DND-41 (cell line): ENCODE measurements at regions not wholly inside any gene's neighbourhood (a gene's known extent, or its start where the extent isn't known, plus 50 kb on each side); places are given as distances from the start of the nearest gene placed in this dataset.

Experiments
- ATAC-seq: fragments of 200-7000 bp; cut with Tn5 transposase; 3 replicates; pipeline ENCODE4 v1.9.1; 2021; ENCODE audit warnings: low read depth; ENCODE audit not compliant: insufficient read depth
- DNase-seq: peaks from one replicate; pipeline ENCODE4 v3.0.0-alpha.2; 2020
- H2AFZ ChIP-seq: 2 replicates; pipeline ENCODE4 v1.6.0; 2012; ENCODE audit warnings: low read depth, low read length
- H3K27ac ChIP-seq: 2 replicates; pipeline ENCODE4 v1.5.1; 2012; ENCODE audit warnings: low read length, inconsistent platforms
- H3K27me3 ChIP-seq: fragments of 200-600 bp; sonication (generic); 2 replicates; pipeline ENCODE4 v1.6.0; 2012; ENCODE audit warnings: low read length, mild to moderate bottlenecking, inconsistent platforms; ENCODE audit not compliant: insufficient read depth, poor library complexity
- H3K36me3 ChIP-seq: 2 replicates; pipeline ENCODE4 v1.5.1; 2012; ENCODE audit warnings: low read length, inconsistent platforms; ENCODE audit not compliant: insufficient read depth
- H3K4me1 ChIP-seq: 2 replicates; pipeline ENCODE4 v1.5.1; 2012; ENCODE audit warnings: mild to moderate bottlenecking, low read length; ENCODE audit not compliant: insufficient read depth
- H3K4me2 ChIP-seq: 2 replicates; pipeline ENCODE4 v1.6.0; 2012; ENCODE audit warnings: mild to moderate bottlenecking, moderate library complexity, low read length, inconsistent platforms; ENCODE audit not compliant: insufficient read depth
- H3K4me3 ChIP-seq, 2 experiments: fragments of 200-600 bp in 1 of 2; shearing (Covaris generic) in 1 of 2; 2 replicates each; pipeline ENCODE4 v1.5.1; 2012 to 2016; ENCODE audit warnings: inconsistent platforms in 2 of 2, low read length in 2 of 2, mild to moderate bottlenecking in 2 of 2, low read depth in 1 of 2, moderate library complexity in 1 of 2
- H3K79me2 ChIP-seq: 2 replicates; pipeline ENCODE4 v1.6.0; 2012; ENCODE audit warnings: low read length, inconsistent platforms; ENCODE audit not compliant: insufficient read depth
- H3K9ac ChIP-seq: 2 replicates; pipeline ENCODE4 v1.6.0; 2012; ENCODE audit warnings: low read depth, mild to moderate bottlenecking, inconsistent platforms, low read length, moderate library complexity
- H3K9me3 ChIP-seq: 2 replicates; pipeline ENCODE4 v1.5.1; 2012; ENCODE audit warnings: low read length, moderate library complexity, mild to moderate bottlenecking, inconsistent platforms; ENCODE audit not compliant: insufficient read depth, severe bottlenecking
- H4K20me1 ChIP-seq: 2 replicates; pipeline ENCODE4 v1.6.0; 2012; ENCODE audit warnings: low read length; ENCODE audit not compliant: insufficient read depth
- CTCF ChIP-seq: IDR thresholded peaks from 2 replicates; pipeline ENCODE4 v1.5.1; 2012; ENCODE audit warnings: borderline replicate concordance, low read length, moderate library complexity, mild to moderate bottlenecking; ENCODE audit not compliant: poor library complexity, severe bottlenecking; ENCODE audit errors: extremely low read depth
- EZH2 ChIP-seq: IDR thresholded peaks from 3 replicates; pipeline ENCODE4 v1.6.1; 2012; ENCODE audit warnings: borderline replicate concordance, low read depth, mild to moderate bottlenecking, moderate library complexity, low read length, inconsistent platforms; ENCODE audit not compliant: severe bottlenecking

- no peaks in the 10 kb centered on the region for H3K79me2 ChIP-seq
- DNase-seq (no peak), ATAC-seq (peak; percentile 44; the same call in 1 of the 3 replicates)
- no peak overlapping the region for H2AFZ ChIP-seq
- no peak overlapping the region for H3K4me3 ChIP-seq
- H3K4me2 ChIP-seq = no peak overlapping the region
- H3K4me1 ChIP-seq = no peaks in the 10 kb centered on the region
- TF ChIP-seq CTCF (peak; percentile 79), EZH2 (no peak)
- no peaks in the 10 kb centered on the region for H3K9me3 ChIP-seq
- H3K36me3 ChIP-seq = no peaks in the 10 kb centered on the region
- H3K9ac ChIP-seq = no peak overlapping the region
- H4K20me1 ChIP-seq = no peaks in the 10 kb centered on the region
- H3K27ac ChIP-seq = peak overlapping the region; percentile 15; the same call in 1 of the 2 replicates
- no peaks in the 10 kb centered on the region for H3K27me3 ChIP-seq
Measured at GRCh38 chr6:105733556-105734162, 330.8 kb upstream of the PREP start.

GRCh38 chr6:105728995-105729394 is 326.1 kb upstream of the PREP start:
- Histone ChIP-seq H3K27ac (no peak overlapping the region), H3K79me2 (no peaks in the 10 kb centered on the region), H3K4me1 (no peaks in the 10 kb centered on the region), H3K4me3 (no peak overlapping the region), H3K36me3 (no peaks in the 10 kb centered on the region), H3K9me3 (no peaks in the 10 kb centered on the region), H2AFZ (no peak overlapping the region), H3K9ac (no peak overlapping the region), H3K4me2 (no peak overlapping the region), H4K20me1 (no peaks in the 10 kb centered on the region), H3K27me3 (no peaks in the 10 kb centered on the region)
- DNase-seq (no peak), ATAC-seq (no peak)
- TF ChIP-seq CTCF = no peak

GRCh38 chr6:105726902-105727655 is 324.2 kb upstream of the PREP start:
- Histone ChIP-seq H3K27ac (no peak overlapping the region), H4K20me1 (no peaks in the 10 kb centered on the region), H3K4me1 (no peaks in the 10 kb centered on the region), H3K9me3 (no peaks in the 10 kb centered on the region), H3K79me2 (no peaks in the 10 kb centered on the region), H3K4me2 (no peak overlapping the region), H3K9ac (no peak overlapping the region), H2AFZ (no peak overlapping the region), H3K4me3 (no peak overlapping the region), H3K36me3 (no peaks in the 10 kb centered on the region), H3K27me3 (no peaks in the 10 kb centered on the region)
- no peak for DNase-seq
- TF ChIP-seq EZH2 (no peak), CTCF (no peak)
- no peak for ATAC-seq
